H1 (cell line): ENCODE measurements at regions not wholly inside any gene's neighbourhood (a gene's known extent, or its start where the extent isn't known, plus 50 kb on each side); places are given as distances from the start of the nearest gene placed in this dataset.

Experiments used
- CTCF ChIA-PET: fragments of 300-600 bp; sonication (Branson Sonifier 250); formaldehyde crosslinking; loops from one replicate; lab custom pipeline; 2021; ENCODE audit not compliant: partially characterized antibody; lab: Charles Lee
- POLR2A ChIA-PET: fragments of 300-600 bp; sonication (Branson Sonifier 250); formaldehyde crosslinking; loops from one replicate; lab custom pipeline; 2021; ENCODE audit warnings: inconsistent platforms; ENCODE audit not compliant: partially characterized antibody; lab: Charles Lee
- DNase-seq, 2 experiments: peaks; one replicate each; pipeline versions ENCODE4 v3.0.0 to v3.0.0-alpha.2; 2010 to 2022; ENCODE audit warnings: low spot score in 2 of 2, low read depth in 1 of 2, mixed read lengths in 1 of 2
- FAIRE-seq: peaks from 2 replicates; lab custom pipeline; 2011; peaks lifted over from hg19 to GRCh38; lab: Jason Lieb, UNC
- H2AFZ ChIP-seq: 2 replicates; pipeline ENCODE4 v1.8.1; 2012; ENCODE audit warnings: low read length, inconsistent platforms
- H2AK5ac ChIP-seq: 2 replicates; pipeline ENCODE4 v1.6.1; 2013; ENCODE audit warnings: low read depth, low read length
- H2BK120ac ChIP-seq: replicated peaks from 2 replicates; pipeline ENCODE3; 2013; ENCODE audit warnings: low read depth, low read length, inconsistent platforms
- H2BK12ac ChIP-seq: 2 replicates; pipeline ENCODE4 v1.6.1; 2013; ENCODE audit warnings: low read depth, low read length
- H2BK15ac ChIP-seq: 2 replicates; pipeline ENCODE4 v1.6.1; 2013; ENCODE audit warnings: low read length
- H2BK20ac ChIP-seq: 2 replicates; pipeline ENCODE4 v1.6.1; 2013; ENCODE audit warnings: low read length
- H2BK5ac ChIP-seq: 2 replicates; pipeline ENCODE4 v1.6.1; 2013; ENCODE audit warnings: low read depth, low read length
- H3K14ac ChIP-seq: 2 replicates; pipeline ENCODE4 v1.6.1; 2013; ENCODE audit warnings: inconsistent platforms; ENCODE audit not compliant: insufficient read length
- H3K18ac ChIP-seq: 2 replicates; pipeline ENCODE4 v1.6.1; 2013; ENCODE audit warnings: low read length; ENCODE audit errors: extremely low read depth
- H3K23ac ChIP-seq: 2 replicates; pipeline ENCODE4 v1.6.1; 2013; ENCODE audit warnings: inconsistent platforms; ENCODE audit not compliant: insufficient read length
- H3K23me2 ChIP-seq: 2 replicates; pipeline ENCODE4 v1.6.1; 2013; ENCODE audit warnings: low read depth, low read length
- H3K27ac ChIP-seq: 2 replicates; pipeline ENCODE4 v1.6.1; 2011; ENCODE audit warnings: low read depth, low read length, inconsistent platforms
- H3K27me3 ChIP-seq, 4 experiments: replicated peaks in 1 of 4; 1 replicate in 1 of 4; 2 replicates in 3 of 4; pipeline versions ENCODE4 v1.6.1 to v1.8.1; 2011 to 2013; ENCODE audit warnings: low read length in 3 of 4, mild to moderate bottlenecking in 3 of 4, inconsistent platforms in 2 of 4, mixed read lengths in 2 of 4, moderate library complexity in 1 of 4; ENCODE audit not compliant: control insufficient read depth in 3 of 4, insufficient read depth in 3 of 4; ENCODE audit errors: extremely low read depth in 1 of 4
- H3K36me3 ChIP-seq, 4 experiments: 2 replicates each; pipeline versions ENCODE4 v1.6.1 to v1.8.1; 2011 to 2013; ENCODE audit warnings: mild to moderate bottlenecking in 4 of 4, low read length in 3 of 4, moderate library complexity in 2 of 4, control low read depth in 1 of 4, inconsistent platforms in 1 of 4; ENCODE audit not compliant: insufficient read depth in 4 of 4, control insufficient read depth in 2 of 4
- H3K4ac ChIP-seq: replicated peaks from 2 replicates; pipeline ENCODE3; 2013; ENCODE audit warnings: low read length, low read depth, mixed read lengths, inconsistent platforms; ENCODE audit not compliant: insufficient read length
- H3K4me1 ChIP-seq, 4 experiments: replicated peaks in 1 of 4; 1 replicate in 1 of 4; 2 replicates in 3 of 4; pipeline versions ENCODE4 v1.6.1 to v1.8.1; 2011 to 2013; ENCODE audit warnings: low read length in 3 of 4, inconsistent platforms in 2 of 4, mixed read lengths in 1 of 4; ENCODE audit not compliant: insufficient read depth in 4 of 4, control insufficient read depth in 3 of 4
- H3K4me2 ChIP-seq, 2 experiments: 2 replicates each; pipeline versions ENCODE4 v1.6.1 to v1.8.1; 2011 to 2013; ENCODE audit warnings: low read depth in 2 of 2, low read length in 2 of 2, control low read depth in 1 of 2, inconsistent platforms in 1 of 2, mild to moderate bottlenecking in 1 of 2; ENCODE audit not compliant: insufficient read depth in 1 of 2
- H3K4me3 ChIP-seq, 4 experiments: fragments of 200-600, 300-600 bp in 1 of 4; sonication (generic), shearing (Covaris generic), sonication (Bioruptor Twin) in 1 of 4; 2 replicates each; pipeline versions ENCODE4 v1.5.1 to v1.8.1; 2011 to 2016; ENCODE audit warnings: low read length in 4 of 4, low read depth in 3 of 4, control low read depth in 2 of 4, inconsistent platforms in 2 of 4, mild to moderate bottlenecking in 2 of 4, mixed read lengths in 1 of 4, moderate library complexity in 1 of 4; ENCODE audit not compliant: insufficient read depth in 2 of 4; ENCODE audit errors: extremely low read depth in 1 of 4
- H3K56ac ChIP-seq: replicated peaks from 2 replicates; pipeline ENCODE3; 2013; ENCODE audit warnings: low read depth, mild to moderate bottlenecking, mixed read lengths, low read length, inconsistent platforms; ENCODE audit not compliant: insufficient read length
- H3K79me1 ChIP-seq: 2 replicates; pipeline ENCODE4 v1.6.1; 2013; ENCODE audit warnings: low read depth, low read length, control low read depth
- H3K79me2 ChIP-seq, 2 experiments: 2 replicates each; pipeline versions ENCODE4 v1.6.1 to v1.8.1; 2012 to 2013; ENCODE audit warnings: low read length in 2 of 2, mild to moderate bottlenecking in 2 of 2, inconsistent platforms in 1 of 2; ENCODE audit not compliant: insufficient read depth in 2 of 2, control insufficient read depth in 1 of 2
- H3K9ac ChIP-seq, 4 experiments: replicated peaks in 1 of 4; 1 replicate in 1 of 4; 2 replicates in 3 of 4; pipeline versions ENCODE4 v1.6.1 to v1.8.1; 2011 to 2013; ENCODE audit warnings: low read depth in 3 of 4, low read length in 3 of 4, control low read depth in 2 of 4, mild to moderate bottlenecking in 2 of 4, moderate library complexity in 2 of 4, inconsistent platforms in 1 of 4; ENCODE audit errors: extremely low read depth in 1 of 4
- H3K9me3 ChIP-seq, 2 experiments: 2 replicates each; pipeline versions ENCODE4 v1.6.1 to v1.8.1; 2012 to 2013; ENCODE audit warnings: mild to moderate bottlenecking in 2 of 2, moderate library complexity in 2 of 2, control low read depth in 1 of 2, inconsistent platforms in 1 of 2, low read depth in 1 of 2, low read length in 1 of 2, mixed read lengths in 1 of 2; ENCODE audit not compliant: insufficient read depth in 2 of 2
- H4K20me1 ChIP-seq, 2 experiments: replicated peaks in 1 of 2; 2 replicates each; pipeline versions ENCODE3 to v1.8.1; 2011 to 2013; ENCODE audit warnings: inconsistent platforms in 2 of 2, low read length in 2 of 2, mild to moderate bottlenecking in 1 of 2; ENCODE audit not compliant: insufficient read depth in 2 of 2, control insufficient read depth in 1 of 2
- H4K5ac ChIP-seq: 2 replicates; pipeline ENCODE4 v1.6.1; 2013; ENCODE audit warnings: low read length, low read depth, mixed read lengths, inconsistent platforms; ENCODE audit not compliant: insufficient read length
- H4K8ac ChIP-seq: 2 replicates; pipeline ENCODE4 v1.8.0; 2013; ENCODE audit warnings: mild to moderate bottlenecking, moderate library complexity, low read length, inconsistent platforms; ENCODE audit not compliant: insufficient read depth; ENCODE audit errors: extremely low read depth
- H4K91ac ChIP-seq: replicated peaks from 2 replicates; pipeline ENCODE3; 2013; ENCODE audit warnings: low read length, mixed read lengths, inconsistent platforms; ENCODE audit not compliant: insufficient read length
- BRCA1 ChIP-seq: IDR thresholded peaks from 2 replicates; pipeline ENCODE4 v1.6.1; 2012; ENCODE audit warnings: low read depth, low read length, improper control_type of control experiment
- CBX5 ChIP-seq: fragments of 300-800, 300-1000 bp; sonication (generic); IDR thresholded peaks from 2 replicates; pipeline ENCODE4 v1.7.1; 2016; ENCODE audit warnings: antibody characterized with exemption, low read length, low read depth
- CHD2 ChIP-seq: IDR thresholded peaks from 2 replicates; pipeline ENCODE4 v1.6.1; 2012; ENCODE audit warnings: low read length, improper control_type of control experiment
- EGR1 ChIP-seq: IDR thresholded peaks from 2 replicates; pipeline ENCODE4 v1.6.1; 2011; ENCODE audit warnings: low read depth, low read length, borderline replicate concordance
- EP300 ChIP-seq, 2 experiments: IDR thresholded peaks; 1 replicate in 1 of 2; 2 replicates in 1 of 2; pipeline ENCODE4 v1.6.1; 2011 to 2012; ENCODE audit warnings: low read depth in 2 of 2, low read length in 2 of 2, mild to moderate bottlenecking in 2 of 2, borderline replicate concordance in 1 of 2, inconsistent platforms in 1 of 2, moderate library complexity in 1 of 2
- FOSL1 ChIP-seq: IDR thresholded peaks from 2 replicates; pipeline ENCODE4 v1.6.1; 2011; ENCODE audit warnings: mild to moderate bottlenecking, low read depth, low read length, moderate library complexity; ENCODE audit not compliant: insufficient read depth
- JUN ChIP-seq: IDR thresholded peaks from 2 replicates; pipeline ENCODE4 v1.6.1; 2011; ENCODE audit warnings: low read depth, mild to moderate bottlenecking, improper control_type of control experiment, low read length
- JUND ChIP-seq: IDR thresholded peaks from 2 replicates; pipeline ENCODE4 v1.6.1; 2011; ENCODE audit warnings: mild to moderate bottlenecking, improper control_type of control experiment, low read length
- KDM4A ChIP-seq: IDR thresholded peaks from one replicate; pipeline ENCODE4 v1.7.1; 2012; ENCODE audit warnings: low read depth, mild to moderate bottlenecking, moderate library complexity, low read length, inconsistent platforms; ENCODE audit not compliant: severe bottlenecking
- POLR2AphosphoS5 ChIP-seq: IDR thresholded peaks from 2 replicates; pipeline ENCODE4 v1.6.1; 2011; ENCODE audit warnings: low read depth, low read length
- RNF2 ChIP-seq: fragments of 200-900, 300-1000 bp; sonication (generic); IDR thresholded peaks from 2 replicates; pipeline ENCODE4 v1.7.1; 2016; ENCODE audit warnings: borderline replicate concordance, low read depth, mild to moderate bottlenecking, antibody characterized with exemption, low read length; ENCODE audit not compliant: poor library complexity, severe bottlenecking; ENCODE audit errors: missing control alignments
- SP2 ChIP-seq: IDR thresholded peaks from 2 replicates; pipeline ENCODE4 v1.6.1; 2012; ENCODE audit warnings: mild to moderate bottlenecking, low read length, inconsistent platforms
- SRF ChIP-seq: IDR thresholded peaks from 2 replicates; pipeline ENCODE4 v1.6.1; 2011; ENCODE audit warnings: mild to moderate bottlenecking, low read depth, low read length, moderate library complexity
- WGBS, 2 experiments: shearing (Covaris generic) in 1 of 2; methylation state at CpG; one replicate each; pipeline versions ENCODE4 v1.1.6 to v1.1.7; 2013 to 2015; ENCODE audit warnings: low lambda C conversion rate in 2 of 2, mixed read lengths in 2 of 2, inconsistent platforms in 1 of 2, low coverage in 1 of 2, missing lambda C conversion rate in 1 of 2; ENCODE audit not compliant: insufficient replicate concordance in 2 of 2, insufficient coverage in 1 of 2, insufficient read length in 1 of 2; ENCODE audit errors: extremely low coverage in 1 of 2, missing lambda C conversion rate in 1 of 2; 5-methylcytosine and 5-hydroxymethylcytosine counted together

- ChIA-PET CTCF (no interaction called here), POLR2A (no interaction called here)
- H2AFZ ChIP-seq: no peak overlapping the region
- H3K56ac ChIP-seq: peak overlapping the region; percentile 81
- H3K27ac ChIP-seq: no peak overlapping the region
- no peaks in the 10 kb centered on the region for H3K79me2 ChIP-seq
- H2BK120ac ChIP-seq: no peak overlapping the region
- H4K20me1 ChIP-seq: peaks cover 0 to 4% of the 10 kb centered on the region in 2 experiments
- no peak overlapping the region for H4K5ac ChIP-seq
- no peak for DNase-seq
- H2AK5ac ChIP-seq: peak overlapping the region; percentile 93; the same call in 1 of the 2 replicates
- H3K36me3 ChIP-seq: no peaks in the 10 kb centered on the region
- H3K9ac ChIP-seq: no peak overlapping the region
- H3K4ac ChIP-seq: no peak overlapping the region
- H2BK5ac ChIP-seq: no peak overlapping the region
- H3K23me2 ChIP-seq: peaks cover 6% of the 10 kb centered on the region; the same call in 1 of the 2 replicates
- no peak overlapping the region for H3K18ac ChIP-seq
- no peak for TF ChIP-seq SP2
- TF ChIP-seq RNF2: no peak
- no peak for TF ChIP-seq CHD2
- no peak for TF ChIP-seq JUN
- no peak for TF ChIP-seq EGR1
- no peak for TF ChIP-seq JUND
- TF ChIP-seq BRCA1: no peak
- no peak for TF ChIP-seq EP300 (IDR thresholded peaks at IDR 0.05; ENCODE audit: borderline replicate concordance in 1 of 2, low read depth in 2 of 2, low read length in 2 of 2)
- TF ChIP-seq CBX5: no peak
- no peak for TF ChIP-seq KDM4A
- no peak for TF ChIP-seq FOSL1
- no peak for TF ChIP-seq SRF
- TF ChIP-seq POLR2AphosphoS5: no peak
- H2BK12ac ChIP-seq: peak overlapping the region; percentile 4; the same call in 1 of the 2 replicates
- H3K4me2 ChIP-seq: no peak overlapping the region
- no peaks in the 10 kb centered on the region for H3K9me3 ChIP-seq
- no peak overlapping the region for H3K23ac ChIP-seq
- no peak overlapping the region for H3K4me3 ChIP-seq
- H3K4me1 ChIP-seq: peaks cover 0 to 3% (median 0%) of the 10 kb centered on the region in 4 experiments; a peak in 1 of 7 replicates
- H2BK20ac ChIP-seq: no peak overlapping the region
- H3K27me3 ChIP-seq: no peaks in the 10 kb centered on the region
- H2BK15ac ChIP-seq: no peak overlapping the region
- WGBS, 2 experiments: 89% methylated on average over 2 of the region's 2 CpGs; no CpG with 5 or more reads in 1 of the 2 experiments
- H3K14ac ChIP-seq: no peak overlapping the region
- H3K79me1 ChIP-seq: no peaks in the 10 kb centered on the region
- no peak overlapping the region for H4K91ac ChIP-seq
- no peak overlapping the region; the same call in 1 of the 2 replicates for H4K8ac ChIP-seq
- FAIRE-seq: no peak
Measured at GRCh38 chr20:56761393-56761792, 132.3 kb downstream of the TFAP2C start.
